HL-60 (cell line): ENCODE measurements at regions not wholly inside any gene's neighbourhood (a gene's known extent, or its start where the extent isn't known, plus 50 kb on each side); places are given as distances from the start of the nearest gene placed in this dataset.

Experiments used
- DNase-seq, 2 experiments: peaks; one replicate each; pipeline ENCODE4 v3.0.0-alpha.2; 2010 to 2020; ENCODE audit warnings: low read depth in 1 of 2, low spot score in 1 of 2
- H3K27ac ChIP-seq: fragments of 250-450 bp; sonication (Bioruptor Pico); replicated peaks from 2 replicates; pipeline ENCODE4 v1.5.1; 2020; ENCODE audit warnings: mild to moderate bottlenecking, moderate library complexity
- H3K27me3 ChIP-seq: fragments of 250-450 bp; sonication (Bioruptor Pico); 2 replicates; pipeline ENCODE4 v1.5.1; 2021; ENCODE audit warnings: mild to moderate bottlenecking, moderate library complexity; ENCODE audit not compliant: insufficient read depth, poor library complexity, severe bottlenecking
- H3K4me3 ChIP-seq: replicated peaks from 2 replicates; pipeline ENCODE4 v1.5.1; 2011; ENCODE audit warnings: mild to moderate bottlenecking, control low read depth, low read length; ENCODE audit not compliant: insufficient read depth
- CTCF ChIP-seq: IDR thresholded peaks from one replicate; pipeline ENCODE4 v1.5.1; 2011; ENCODE audit warnings: low read length, control low read depth, inconsistent platforms; ENCODE audit not compliant: insufficient read depth
- GABPA ChIP-seq: IDR thresholded peaks from 2 replicates; pipeline ENCODE4 v1.6.1; 2012; ENCODE audit warnings: low read depth
- POLR2AphosphoS5 ChIP-seq: IDR thresholded peaks from 2 replicates; pipeline ENCODE4 v1.6.1; 2012; ENCODE audit warnings: low read depth
- REST ChIP-seq: IDR thresholded peaks from 2 replicates; pipeline ENCODE4 v1.6.1; 2012; ENCODE audit warnings: low read depth; ENCODE audit not compliant: insufficient replicate concordance
- SPI1 ChIP-seq: IDR thresholded peaks from 2 replicates; pipeline ENCODE4 v1.6.1; 2012; ENCODE audit warnings: low read depth, mild to moderate bottlenecking, borderline replicate concordance

GRCh38 chr14:54329082-54329695 is 67.6 kb upstream of the CDKN3 start:
- H3K4me3 ChIP-seq = no peak overlapping the region
- DNase-seq = peak in 1 of 2 experiments; percentile 35

GRCh38 chr14:54330876-54331275 is 65.9 kb upstream of the CDKN3 start:
- no peak overlapping the region for H3K27ac ChIP-seq
- no peak overlapping the region for H3K4me3 ChIP-seq
- H3K27me3 ChIP-seq = peaks cover 12% of the 10 kb centered on the region
- DNase-seq = no peak
- no peak for TF ChIP-seq GABPA
- TF ChIP-seq SPI1 = no peak
- TF ChIP-seq POLR2AphosphoS5 = no peak
- TF ChIP-seq REST = no peak
- TF ChIP-seq CTCF = no peak

More at GRCh38 chr14:54329082-54329695, 67.6 kb upstream of the CDKN3 start:
- Histone ChIP-seq H3K27me3 (no peaks in the 10 kb centered on the region), H3K27ac (no peak overlapping the region)
- TF ChIP-seq CTCF (peak; percentile 67), REST (no peak)

- Histone ChIP-seq H3K4me3 (no peak overlapping the region), H3K27me3 (peaks cover 12% of the 10 kb centered on the region), H3K27ac (no peak overlapping the region)
- DNase-seq = no peak
- TF ChIP-seq CTCF (no peak), POLR2AphosphoS5 (no peak), REST (no peak), SPI1 (no peak), GABPA (no peak)
These were observed 65.3 kb upstream of the CDKN3 start for GRCh38 chr14:54331516-54331915.
